Adrenal gland (tissue), 9 donors: ENCODE measurements at regions not wholly inside any gene's neighbourhood (a gene's known extent, or its start where the extent isn't known, plus 50 kb on each side); places are given as distances from the start of the nearest gene placed in this dataset.
"Not testable (repeated sequence)": the region's sequence is repeated elsewhere in the genome, so short reads cannot be mapped to it uniquely, and the experiment has no call there.

Source experiments
- DNase-seq, 7 donors: peaks; one replicate each; pipeline ENCODE4 v3.0.0-alpha.2; 2019 to 2020
- H3K27ac ChIP-seq, 5 donors: fragments of 200-600 bp; sonication (generic) in 4 of 5; 1 replicate in 3 of 5; 2 replicates in 2 of 5; pipeline versions ENCODE4 v1.5.1 to v1.8.0; 2016 to 2020; ENCODE audit warnings: mild to moderate bottlenecking in 1 of 5
- H3K27me3 ChIP-seq: fragments of 200-600 bp; 2 replicates; pipeline ENCODE4 v1.8.0; 2021
- H3K36me3 ChIP-seq, 2 donors: fragments of 200-600 bp; replicated peaks in 1 of 2; 1 replicate in 1 of 2; 2 replicates in 1 of 2; pipeline versions ENCODE4 v1.5.1 to v1.8.0; 2018 to 2022
- H3K4me1 ChIP-seq, 2 donors: fragments of 200-600 bp; replicated peaks in 1 of 2; 1 replicate in 1 of 2; 2 replicates in 1 of 2; pipeline versions ENCODE4 v1.5.1 to v1.8.0; 2018 to 2021
- H3K4me3 ChIP-seq, 4 donors: fragments of 200-600 bp; sonication (generic) in 3 of 4; one replicate each; pipeline ENCODE4 v1.5.1; 2016 to 2018
- H3K9me3 ChIP-seq, 3 donors: fragments of 200-600 bp; sonication (generic) in 1 of 3; replicated peaks in 1 of 3; 1 replicate in 2 of 3; 2 replicates in 1 of 3; pipeline versions ENCODE4 v1.5.1 to v1.8.0; 2016 to 2021
- CTCF ChIP-seq, 6 experiments: fragments of 450-650 bp in 4 of 6; fragments of 200-600 bp in 2 of 6; sonication (generic) in 1 of 6; IDR thresholded peaks; 1 replicate in 5 of 6; 2 replicates in 1 of 6; pipeline versions ENCODE4 v1.5.1 to v1.8.0; 2016 to 2021; ENCODE audit warnings: antibody characterized with exemption in 6 of 6, mild to moderate bottlenecking in 2 of 6, moderate library complexity in 1 of 6
- POLR2A ChIP-seq, 2 donors: fragments of 450-650 bp; IDR thresholded peaks; one replicate each; pipeline ENCODE4 v1.6.1; 2017; ENCODE audit warnings: antibody characterized with exemption in 2 of 2, mild to moderate bottlenecking in 2 of 2, moderate library complexity in 1 of 2
- WGBS, 4 donors: extraction: QIAGEN DNeasy Blood & Tissue Kit in 2 of 4; methylation state at CpG; one replicate each; pipeline versions ENCODE4 v1.1.5 to v1.1.7; 2013 to 2017; 5-methylcytosine and 5-hydroxymethylcytosine counted together
- intact Hi-C, 2 donors: fragments of 100-400 bp; cut with DNase I; formaldehyde crosslinking; loops; one replicate each; pipeline versions ENCODE4 v1.14.1 to v1.15.0; 2022 to 2023
- donor health status: healthy with polysubstance abuse.
- donor health status: Bipolar disorder and iron deficiency.
- donor health status: DM: yes; HTN: yes; CAD: no.
- donor health status: DM: no; HTN: no; CAD: no.
- donor health status: DM: no; HTN: no; CAD: no.

GRCh38 chr6:112522587-112522986 is 175.5 kb downstream of the RFPL4B start:
- Histone ChIP-seq H3K4me1 (no peaks in the 10 kb centered on the region), H3K27me3 (no peaks in the 10 kb centered on the region), H3K27ac (no peak overlapping the region), H3K36me3 (no peaks in the 10 kb centered on the region), H3K9me3 (no peaks in the 10 kb centered on the region), H3K4me3 (no peak overlapping the region)
- TF ChIP-seq CTCF (IDR thresholded peaks at IDR 0.05) = no peak
- WGBS, 4 donors = 75 to 92% (median 77%) methylated on average over 4 of the region's 4 CpGs
- intact Hi-C loops = no loop called here
- DNase-seq = no peak

GRCh38 chr6:112524071-112524470 is 176.9 kb downstream of the RFPL4B start:
- TF ChIP-seq CTCF (IDR thresholded peaks at IDR 0.05) (no peak), POLR2A (IDR thresholded peaks at IDR 0.05) (no peak)
- H3K4me3 ChIP-seq = no peak overlapping the region
- no peaks in the 10 kb centered on the region for H3K27me3 ChIP-seq
- intact Hi-C loops = no loop called here
- no peak for DNase-seq
- WGBS, 4 donors = 78 to 93% (median 79%) methylated on average over 2 of the region's 2 CpGs
- H3K27ac ChIP-seq = no peak overlapping the region
- no peaks in the 10 kb centered on the region for H3K36me3 ChIP-seq
- no peaks in the 10 kb centered on the region for H3K4me1 ChIP-seq
- H3K9me3 ChIP-seq = no peaks in the 10 kb centered on the region

- H3K36me3 ChIP-seq = no peaks in the 10 kb centered on the region
- H3K27ac ChIP-seq = no peak overlapping the region
- no peak for DNase-seq
- H3K4me3 ChIP-seq = no peak overlapping the region
- no peaks in the 10 kb centered on the region for H3K4me1 ChIP-seq
- no peaks in the 10 kb centered on the region for H3K27me3 ChIP-seq
- no peaks in the 10 kb centered on the region for H3K9me3 ChIP-seq
- WGBS, 4 donors = 85 to 93% (median 90%) methylated on average over 1 of the region's 1 CpG
- TF ChIP-seq CTCF (IDR thresholded peaks at IDR 0.05) (no peak), POLR2A (IDR thresholded peaks at IDR 0.05) (no peak)
- intact Hi-C loops = no loop called here
Observed at GRCh38 chr6:112525749-112526148, 178.6 kb downstream of the RFPL4B start.

GRCh38 chr6:112526594-112526993 is 179.5 kb downstream of the RFPL4B start:
- no peaks in the 10 kb centered on the region for H3K27me3 ChIP-seq
- no peaks in the 10 kb centered on the region for H3K9me3 ChIP-seq
- WGBS, 4 donors = 71 to 89% (median 84%) methylated on average over 6 of the region's 6 CpGs
- no peaks in the 10 kb centered on the region for H3K4me1 ChIP-seq
- H3K27ac ChIP-seq = no peak overlapping the region
- no peak for TF ChIP-seq POLR2A (IDR thresholded peaks at IDR 0.05)
- TF ChIP-seq CTCF (IDR thresholded peaks at IDR 0.05) = no peak
- no peak overlapping the region for H3K4me3 ChIP-seq
- no peaks in the 10 kb centered on the region for H3K36me3 ChIP-seq
- DNase-seq = no peak
- intact Hi-C loops = no loop called here

GRCh38 chr6:112528306-112528705 is 181.2 kb downstream of the RFPL4B start:
- H3K36me3 ChIP-seq, H3K27ac ChIP-seq, H3K4me3 ChIP-seq, H3K9me3 ChIP-seq, H3K4me1 ChIP-seq, intact Hi-C loops, DNase-seq, H3K27me3 ChIP-seq: not testable (repeated sequence)
- 92 to 93% (median 92%) methylated on average over 7 to 26 of the region's 29 CpGs; no CpG with 5 or more reads in 1 of the 4 donors for WGBS, 4 donors
